WERI-Rb-1 (cell line): ENCODE measurements at regions not wholly inside any gene's neighbourhood (a gene's known extent, or its start where the extent isn't known, plus 50 kb on each side); places are given as distances from the start of the nearest gene placed in this dataset.

Source experiments
- DNase-seq: peaks from one replicate; pipeline ENCODE4 v3.0.0-alpha.2; 2020
- H3K27ac ChIP-seq: fragments of 250-450 bp; sonication (Bioruptor Pico); 2 replicates; pipeline ENCODE4 v1.5.1; 2020; ENCODE audit warnings: mild to moderate bottlenecking, moderate library complexity
- H3K27me3 ChIP-seq: fragments of 250-450 bp; sonication (Bioruptor Pico); 2 replicates; pipeline ENCODE4 v1.5.1; 2021; ENCODE audit warnings: mild to moderate bottlenecking, low read depth, moderate library complexity; ENCODE audit not compliant: insufficient read depth, severe bottlenecking
- H3K36me3 ChIP-seq: fragments of 250-450 bp; sonication (Bioruptor Pico); 2 replicates; pipeline ENCODE4 v1.5.1; 2020; ENCODE audit warnings: mild to moderate bottlenecking, moderate library complexity
- H3K4me3 ChIP-seq: 2 replicates; pipeline ENCODE4 v1.5.1; 2011; ENCODE audit warnings: low read depth, mild to moderate bottlenecking, control low read depth, low read length
- H3K9me3 ChIP-seq: fragments of 250-450 bp; sonication (Bioruptor Pico); 2 replicates; pipeline ENCODE4 v1.5.1; 2021; ENCODE audit warnings: mild to moderate bottlenecking, moderate library complexity; ENCODE audit not compliant: severe bottlenecking
- CTCF ChIP-seq: IDR thresholded peaks from 2 replicates; pipeline ENCODE4 v1.5.1; 2011; ENCODE audit warnings: low read depth, mild to moderate bottlenecking, control low read depth, inconsistent platforms, low read length

DNA sequence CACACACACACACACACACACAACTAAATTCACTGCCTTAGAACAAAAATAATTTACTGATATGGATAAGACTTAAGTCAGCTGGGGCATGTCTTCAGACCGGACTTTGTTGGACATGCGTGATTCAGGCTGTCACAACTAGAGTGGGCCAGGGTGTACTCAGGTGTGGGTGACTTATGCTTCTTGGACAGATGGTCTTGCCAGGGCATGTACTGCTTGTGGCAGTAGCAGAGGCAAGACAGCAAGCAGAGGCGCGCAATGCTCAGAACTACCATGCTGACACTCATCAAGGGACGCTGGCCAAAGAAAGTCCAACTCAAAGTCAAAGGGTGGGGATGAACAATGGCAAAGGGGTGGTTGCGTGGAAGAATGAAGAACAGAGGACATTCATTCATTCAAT, 437.5 kb downstream of the CBLN4 start:
- Histone ChIP-seq H3K27ac (no peak overlapping the region), H3K36me3 (no peaks in the 10 kb centered on the region), H3K4me3 (no peak overlapping the region), H3K9me3 (no peaks in the 10 kb centered on the region), H3K27me3 (peaks cover 10% of the 10 kb centered on the region)
- TF ChIP-seq CTCF, result no peak
- DNase-seq, result no peak

DNA sequence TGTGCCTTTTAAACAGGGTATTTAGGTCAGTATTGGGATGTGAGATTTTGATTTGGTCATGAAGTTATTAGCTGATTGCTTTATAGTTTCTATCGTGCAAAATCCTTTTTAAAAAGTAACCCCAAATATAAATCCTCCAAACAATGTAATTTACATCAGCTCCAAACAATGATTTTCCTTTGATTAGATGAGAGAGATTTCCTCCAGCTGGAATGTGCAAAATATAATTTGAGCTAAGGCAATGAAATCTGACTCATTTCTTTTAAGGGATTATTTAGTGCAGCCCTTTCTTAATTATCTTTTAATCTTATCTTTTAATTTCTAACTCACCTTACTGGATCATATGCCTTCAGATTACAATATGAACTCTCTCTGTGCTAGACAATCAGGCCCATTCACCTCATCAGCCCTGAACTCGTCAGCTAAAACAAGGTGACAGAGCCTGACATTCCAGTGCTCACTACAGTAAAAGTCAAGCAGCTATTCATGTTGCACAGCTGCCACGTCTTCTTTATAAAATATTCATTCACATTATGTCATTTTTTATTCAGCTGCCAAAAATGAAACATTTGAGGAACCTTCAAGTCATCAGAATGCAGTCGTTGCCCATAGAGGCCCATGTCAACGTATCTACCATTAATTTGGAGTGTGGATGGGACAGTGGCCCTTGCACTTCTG, 440.1 kb downstream of the CBLN4 start:
- H3K4me3 ChIP-seq, result no peak overlapping the region
- no peak for DNase-seq
- no peaks in the 10 kb centered on the region for H3K36me3 ChIP-seq
- no peak overlapping the region for H3K27ac ChIP-seq
- TF ChIP-seq CTCF, result no peak
- H3K9me3 ChIP-seq, result no peaks in the 10 kb centered on the region
- peaks cover 10% of the 10 kb centered on the region for H3K27me3 ChIP-seq

DNA sequence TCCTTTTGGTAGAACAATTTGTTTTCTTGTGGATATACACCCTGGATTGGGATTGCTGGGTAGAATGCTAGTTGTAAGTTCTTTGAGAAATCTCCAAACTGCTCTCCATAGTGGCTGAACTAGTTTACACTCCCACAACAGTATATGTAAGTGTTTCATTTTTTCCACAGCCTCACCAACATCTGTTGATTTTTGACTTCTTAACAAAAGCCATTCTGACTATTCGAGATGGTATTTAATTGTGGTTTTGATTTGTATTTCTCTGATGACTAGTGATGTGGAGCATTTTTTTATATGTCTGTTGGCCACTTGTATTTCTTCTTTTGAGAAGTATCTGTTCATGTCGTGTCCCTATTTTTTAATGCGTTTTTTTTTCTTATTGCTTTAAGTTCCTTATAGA, 444.1 kb downstream of the CBLN4 start:
- TF ChIP-seq CTCF, result no peak
- DNase-seq, result no peak
- Histone ChIP-seq H3K27me3 (peaks cover 16% of the 10 kb centered on the region), H3K27ac (no peak overlapping the region), H3K9me3 (no peaks in the 10 kb centered on the region), H3K36me3 (no peaks in the 10 kb centered on the region), H3K4me3 (no peak overlapping the region)

DNA sequence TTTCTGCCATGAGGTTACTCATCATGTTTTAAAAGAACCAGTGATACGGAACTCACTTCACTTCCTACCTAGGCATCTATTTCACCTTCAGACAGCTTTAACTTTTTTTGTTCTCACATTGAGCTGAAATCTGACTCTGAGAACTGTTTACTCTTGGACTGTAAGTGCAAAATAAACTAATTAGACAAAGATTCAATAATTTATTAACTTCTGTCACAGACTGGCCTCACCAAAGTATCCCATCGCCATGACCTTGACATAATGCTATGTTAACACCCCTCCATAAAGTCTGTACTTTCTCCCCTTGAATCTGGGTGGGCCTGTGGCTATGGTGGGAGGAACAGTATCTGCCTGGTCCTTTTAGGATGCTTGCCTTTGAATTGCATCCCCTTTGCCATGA, 448.1 kb downstream of the CBLN4 start:
- Histone ChIP-seq H3K36me3 (no peaks in the 10 kb centered on the region), H3K9me3 (no peaks in the 10 kb centered on the region), H3K27ac (no peak overlapping the region), H3K4me3 (no peak overlapping the region), H3K27me3 (peaks cover 15% of the 10 kb centered on the region)
- no peak for DNase-seq
- TF ChIP-seq CTCF, result no peak

- H3K36me3 ChIP-seq, result no peaks in the 10 kb centered on the region
- H3K27me3 ChIP-seq, result peaks cover 16% of the 10 kb centered on the region
- DNase-seq, result no peak
- TF ChIP-seq CTCF, result no peak
- no peak overlapping the region for H3K27ac ChIP-seq
- H3K4me3 ChIP-seq, result no peak overlapping the region
- no peaks in the 10 kb centered on the region for H3K9me3 ChIP-seq
Observed at GRCh38 chr20:55555075-55555650, 450.2 kb downstream of the CBLN4 start.

- no peak overlapping the region for H3K27ac ChIP-seq
- H3K4me3 ChIP-seq, result no peak overlapping the region
- H3K36me3 ChIP-seq, result no peaks in the 10 kb centered on the region
- H3K27me3 ChIP-seq, result peaks cover 22% of the 10 kb centered on the region
- no peak for DNase-seq
- TF ChIP-seq CTCF, result no peak
- H3K9me3 ChIP-seq, result no peaks in the 10 kb centered on the region
Observed at GRCh38 chr20:55544638-55545037, 460.7 kb downstream of the CBLN4 start.
